Spleen (tissue), 7 donors: ENCODE measurements at regions not wholly inside any gene's neighbourhood (a gene's known extent, or its start where the extent isn't known, plus 50 kb on each side); places are given as distances from the start of the nearest gene placed in this dataset.

ENCODE experiments used
- CTCF ChIP-seq, 11 experiments: fragments of 200-600 bp in 7 of 11; fragments of 450-650 bp in 4 of 11; sonication (generic) in 4 of 11; IDR thresholded peaks in 8 of 11; conservative IDR thresholded peaks in 3 of 11; 1 replicate in 7 of 11; 2 replicates in 4 of 11; pipeline versions ENCODE4 v1.4.0 to v1.8.0; 2016 to 2021; ENCODE audit warnings: antibody characterized with exemption in 11 of 11, inconsistent platforms in 4 of 11, mild to moderate bottlenecking in 1 of 11
- POLR2A ChIP-seq, 3 donors: fragments of 450-650 bp; IDR thresholded peaks; one replicate each; pipeline ENCODE4 v1.5.1; 2017; ENCODE audit warnings: antibody characterized with exemption in 3 of 3, mild to moderate bottlenecking in 1 of 3
- POLR2AphosphoS5 ChIP-seq, 3 donors: sonication (generic); formaldehyde crosslinking; IDR thresholded peaks; one replicate each; pipeline ENCODE4 v1.5.1; 2017; ENCODE audit warnings: antibody characterized with exemption in 3 of 3
- donor health status: DM: no; HTN: no; CAD: no; lungs with moderate emphysema.
- donor health status: DM: no; HTN: no; CAD: no.
- donor health status: DM: no; HTN: no; CAD: no.

- no peak for TF ChIP-seq POLR2A (IDR thresholded peaks at IDR 0.05)
- no peak for TF ChIP-seq POLR2AphosphoS5 (IDR thresholded peaks at IDR 0.05)
- no peak for TF ChIP-seq CTCF (IDR thresholded peaks at IDR 0.05 in 8 of 11, conservative IDR thresholded peaks at IDR 0.05 in 3 of 11)
Measured at GRCh38 chr15:97081666-97082226, 751.2 kb downstream of the NR2F2 start.
